Vagina (tissue), 2 donors: ENCODE measurements at regions not wholly inside any gene's neighbourhood (a gene's known extent, or its start where the extent isn't known, plus 50 kb on each side); places are given as distances from the start of the nearest gene placed in this dataset.

Source experiments
- POLR2AphosphoS5 ChIP-seq, 2 donors: sonication (generic); formaldehyde crosslinking; IDR thresholded peaks; one replicate each; pipeline ENCODE4 v1.9.0; 2017; ENCODE audit warnings: antibody characterized with exemption in 2 of 2, mild to moderate bottlenecking in 2 of 2, low read depth in 1 of 2; ENCODE audit not compliant: insufficient read depth in 1 of 2
- TF ChIP-seq, protein P1 (sequence below), 3 experiments: fragments of 450-650 bp in 2 of 3; fragments of 200-600 bp in 1 of 3; sonication (generic) in 1 of 3; IDR thresholded peaks; one replicate each; pipeline ENCODE4 v1.5.1; 2017 to 2019; ENCODE audit warnings: antibody characterized with exemption in 3 of 3, mild to moderate bottlenecking in 2 of 3, moderate library complexity in 2 of 3

DNA sequence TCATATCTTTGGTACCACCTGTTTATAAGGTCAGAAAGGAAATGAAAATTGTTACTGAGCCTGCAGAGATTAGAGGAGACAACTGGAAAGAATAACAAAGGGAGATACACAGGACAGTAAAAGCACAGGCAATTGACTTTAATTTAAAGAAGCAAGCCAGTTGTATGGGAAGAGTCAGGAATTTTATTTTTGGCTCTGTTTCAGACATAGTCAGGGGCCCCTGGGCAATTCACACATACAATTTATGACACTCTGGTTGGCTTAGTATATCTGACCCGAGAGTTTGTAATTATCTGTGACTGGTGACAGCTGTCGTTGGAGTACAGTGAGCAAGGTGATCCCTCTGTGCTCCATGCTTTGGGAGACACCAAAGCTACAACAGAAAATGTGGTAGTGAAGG lies 591.9 kb upstream of the NECTIN3 start:
- TF ChIP-seq, protein P1, sequence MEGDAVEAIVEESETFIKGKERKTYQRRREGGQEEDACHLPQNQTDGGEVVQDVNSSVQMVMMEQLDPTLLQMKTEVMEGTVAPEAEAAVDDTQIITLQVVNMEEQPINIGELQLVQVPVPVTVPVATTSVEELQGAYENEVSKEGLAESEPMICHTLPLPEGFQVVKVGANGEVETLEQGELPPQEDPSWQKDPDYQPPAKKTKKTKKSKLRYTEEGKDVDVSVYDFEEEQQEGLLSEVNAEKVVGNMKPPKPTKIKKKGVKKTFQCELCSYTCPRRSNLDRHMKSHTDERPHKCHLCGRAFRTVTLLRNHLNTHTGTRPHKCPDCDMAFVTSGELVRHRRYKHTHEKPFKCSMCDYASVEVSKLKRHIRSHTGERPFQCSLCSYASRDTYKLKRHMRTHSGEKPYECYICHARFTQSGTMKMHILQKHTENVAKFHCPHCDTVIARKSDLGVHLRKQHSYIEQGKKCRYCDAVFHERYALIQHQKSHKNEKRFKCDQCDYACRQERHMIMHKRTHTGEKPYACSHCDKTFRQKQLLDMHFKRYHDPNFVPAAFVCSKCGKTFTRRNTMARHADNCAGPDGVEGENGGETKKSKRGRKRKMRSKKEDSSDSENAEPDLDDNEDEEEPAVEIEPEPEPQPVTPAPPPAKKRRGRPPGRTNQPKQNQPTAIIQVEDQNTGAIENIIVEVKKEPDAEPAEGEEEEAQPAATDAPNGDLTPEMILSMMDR (IDR thresholded peaks at IDR 0.05), result no peak
- TF ChIP-seq POLR2AphosphoS5 (IDR thresholded peaks at IDR 0.05; ENCODE audit: insufficient read depth in 1 of 2, low read depth in 1 of 2), result no peak
